ENCODE measurements at regions not wholly inside any gene's neighbourhood (a gene's known extent, or its start where the extent isn't known, plus 50 kb on each side); places are given as distances from the start of the nearest gene placed in this dataset.

DNA sequence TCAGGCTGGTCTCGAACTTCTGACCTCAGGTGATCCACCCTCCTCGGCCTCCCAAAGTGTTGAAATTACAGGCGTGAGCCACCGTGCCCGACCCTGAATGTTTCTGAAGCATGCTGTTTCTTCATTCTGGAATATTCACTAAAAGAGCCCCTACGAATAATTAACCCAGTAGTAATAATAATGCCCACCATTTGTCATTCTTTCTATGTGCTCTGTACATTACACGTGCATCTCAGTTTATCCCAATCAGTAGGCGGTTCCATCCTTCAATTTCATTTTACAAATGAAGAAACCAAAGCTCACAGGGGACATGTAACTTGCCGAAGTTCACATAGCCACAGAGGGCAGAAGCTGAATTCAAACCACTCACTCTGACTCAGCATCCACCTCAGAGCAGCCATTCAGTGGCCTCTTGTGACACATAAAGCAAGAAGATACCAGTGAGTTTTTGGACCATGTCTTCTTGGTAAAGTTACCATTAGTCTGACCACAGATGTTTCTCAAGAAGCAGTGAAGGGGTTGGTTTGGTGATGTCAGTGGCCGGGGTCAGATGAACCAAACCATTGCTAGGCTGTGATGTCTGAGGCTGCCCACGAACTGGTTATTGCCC lies 71.9 kb upstream of the DUSP5 start:
- TF ChIP-seq CTCF (IDR thresholded peaks at IDR 0.05) = no peak
- TF ChIP-seq POLR2A (IDR thresholded peaks at IDR 0.05) = no peak
